OCI-LY3 (cell line): ENCODE measurements at regions not wholly inside any gene's neighbourhood (a gene's known extent, or its start where the extent isn't known, plus 50 kb on each side); places are given as distances from the start of the nearest gene placed in this dataset.

Source experiments
- H2AFZ ChIP-seq: fragments of 200-600, 300-600 bp; shearing (Covaris generic); 2 replicates; pipeline ENCODE4 v1.6.0; 2014; ENCODE audit warnings: antibody characterized with exemption, low read depth, low read length
- H3K27ac ChIP-seq: fragments of 200-600, 300-600 bp; sonication (generic); 2 replicates; pipeline ENCODE4 v1.5.1; 2014; ENCODE audit warnings: mild to moderate bottlenecking, low read length, moderate library complexity, mixed read lengths
- H3K27me3 ChIP-seq: fragments of 200-600, 300-600 bp; sonication (generic); 2 replicates; pipeline ENCODE4 v1.6.1; 2014; ENCODE audit warnings: low read depth, low read length, mixed read lengths
- H3K36me3 ChIP-seq: fragments of 200-600, 300-600 bp; sonication (generic); replicated peaks from 2 replicates; pipeline ENCODE3; 2014; ENCODE audit warnings: low read depth, low read length, mixed read lengths
- H3K4me1 ChIP-seq: fragments of 300-600, 200-600 bp; sonication (generic); 2 replicates; pipeline ENCODE4 v1.6.1; 2014; ENCODE audit warnings: low read length, mixed read lengths
- H3K4me2 ChIP-seq: fragments of 200-600, 300-600 bp; sonication (generic); 2 replicates; pipeline ENCODE4 v1.6.1; 2014; ENCODE audit warnings: low read length, mixed read lengths
- H3K4me3 ChIP-seq: fragments of 300-600, 200-600 bp; sonication (generic); 2 replicates; pipeline ENCODE4 v1.5.1; 2014; ENCODE audit warnings: antibody characterized with exemption, mild to moderate bottlenecking, low read length, moderate library complexity
- H3K79me2 ChIP-seq: fragments of 300-600, 200-600 bp; shearing (Covaris generic); 2 replicates; pipeline ENCODE4 v1.6.1; 2014; ENCODE audit warnings: mild to moderate bottlenecking, low read length, mixed read lengths
- H3K9ac ChIP-seq: fragments of 300-600, 200-600 bp; shearing (Covaris generic); 2 replicates; pipeline ENCODE4 v1.6.0; 2014; ENCODE audit warnings: mild to moderate bottlenecking, low read length, moderate library complexity
- H3K9me3 ChIP-seq: fragments of 200-600, 300-600 bp; shearing (Covaris generic); 2 replicates; pipeline ENCODE4 v1.6.1; 2014; ENCODE audit warnings: low read length, mixed read lengths; ENCODE audit not compliant: insufficient read depth
- H4K20me1 ChIP-seq: fragments of 200-600, 300-600 bp; sonication (generic); 2 replicates; pipeline ENCODE4 v1.6.1; 2016; ENCODE audit warnings: low read length, mixed read lengths; ENCODE audit not compliant: insufficient read depth
- CTCF ChIP-seq: fragments of 200-600, 300-600 bp; sonication (generic); IDR thresholded peaks from 2 replicates; pipeline ENCODE4 v1.5.1; 2014; ENCODE audit warnings: antibody characterized with exemption, low read length, low read depth
- EZH2phosphoT487 ChIP-seq: fragments of 200-600 bp; shearing (Covaris generic); IDR thresholded peaks from 2 replicates; pipeline ENCODE4 v1.6.1; 2018; ENCODE audit warnings: antibody characterized with exemption, mixed run types, low read depth

GRCh38 chr4:135073389-135073788 is 871.8 kb upstream of the PABPC4L start:
- Histone ChIP-seq H3K27me3 (no peaks in the 10 kb centered on the region), H3K4me2 (no peak overlapping the region), H3K9me3 (0 out of 2 replicates have a peak, but pooled peaks cover 3% of the 10 kb centered on the region), H3K4me1 (no peaks in the 10 kb centered on the region), H3K4me3 (no peak overlapping the region), H3K27ac (no peak overlapping the region), H3K79me2 (no peaks in the 10 kb centered on the region), H3K36me3 (no peaks in the 10 kb centered on the region), H2AFZ (no peak overlapping the region), H3K9ac (no peak overlapping the region), H4K20me1 (no peaks in the 10 kb centered on the region)
- TF ChIP-seq EZH2phosphoT487 (no peak), CTCF (no peak)

- H3K9ac ChIP-seq = no peak overlapping the region
- H3K4me1 ChIP-seq = no peaks in the 10 kb centered on the region
- no peak for TF ChIP-seq CTCF
- no peak for TF ChIP-seq EZH2phosphoT487
- H2AFZ ChIP-seq = no peak overlapping the region
- no peaks in the 10 kb centered on the region for H3K79me2 ChIP-seq
- H3K36me3 ChIP-seq = no peaks in the 10 kb centered on the region
- H3K4me3 ChIP-seq = no peak overlapping the region
- 0 out of 2 replicates have a peak, but pooled peaks cover 3% of the 10 kb centered on the region for H3K9me3 ChIP-seq
- H4K20me1 ChIP-seq = no peaks in the 10 kb centered on the region
- no peak overlapping the region for H3K4me2 ChIP-seq
- no peak overlapping the region for H3K27ac ChIP-seq
- no peaks in the 10 kb centered on the region for H3K27me3 ChIP-seq
Observed at GRCh38 chr4:135072553-135072952, 871.0 kb upstream of the PABPC4L start.

GRCh38 chr4:135065366-135065765 is 863.8 kb upstream of the PABPC4L start:
- H3K9ac ChIP-seq = no peak overlapping the region
- no peak overlapping the region for H2AFZ ChIP-seq
- no peaks in the 10 kb centered on the region for H3K79me2 ChIP-seq
- H3K27me3 ChIP-seq = no peaks in the 10 kb centered on the region
- H3K36me3 ChIP-seq = no peaks in the 10 kb centered on the region
- no peaks in the 10 kb centered on the region for H3K4me1 ChIP-seq
- no peaks in the 10 kb centered on the region for H4K20me1 ChIP-seq
- H3K27ac ChIP-seq = no peak overlapping the region
- H3K4me2 ChIP-seq = no peak overlapping the region
- no peak overlapping the region for H3K4me3 ChIP-seq
- H3K9me3 ChIP-seq = no peaks in the 10 kb centered on the region
- no peak for TF ChIP-seq EZH2phosphoT487
- TF ChIP-seq CTCF = no peak

GRCh38 chr4:135050086-135050717 is 848.6 kb upstream of the PABPC4L start:
- no peak overlapping the region for H3K9ac ChIP-seq
- H3K36me3 ChIP-seq = no peaks in the 10 kb centered on the region
- no peaks in the 10 kb centered on the region for H3K9me3 ChIP-seq
- H3K27me3 ChIP-seq = no peaks in the 10 kb centered on the region
- H3K4me3 ChIP-seq = no peak overlapping the region
- H3K27ac ChIP-seq = no peak overlapping the region
- H3K4me2 ChIP-seq = no peak overlapping the region
- no peaks in the 10 kb centered on the region for H3K4me1 ChIP-seq
- no peak for TF ChIP-seq CTCF
- no peak for TF ChIP-seq EZH2phosphoT487
- H2AFZ ChIP-seq = no peak overlapping the region
- H4K20me1 ChIP-seq = no peaks in the 10 kb centered on the region
- no peaks in the 10 kb centered on the region for H3K79me2 ChIP-seq
